Liver (tissue), 3 donors: ENCODE measurements at regions not wholly inside any gene's neighbourhood (a gene's known extent, or its start where the extent isn't known, plus 50 kb on each side); places are given as distances from the start of the nearest gene placed in this dataset.

ENCODE experiments used
- EGR1 ChIP-seq, 2 donors: IDR thresholded peaks; 2 replicates each; pipeline ENCODE4 v1.6.1; 2016 to 2018; ENCODE audit warnings: antibody characterized with exemption in 2 of 2, low read depth in 2 of 2
- FOXA2 ChIP-seq: IDR thresholded peaks from 2 replicates; pipeline ENCODE4 v1.6.1; 2016; ENCODE audit warnings: antibody characterized with exemption
- HNF4G ChIP-seq: IDR thresholded peaks from 2 replicates; pipeline ENCODE4 v1.6.1; 2016; ENCODE audit warnings: antibody characterized with exemption
- RAD21 ChIP-seq, 2 donors: IDR thresholded peaks; 2 replicates each; pipeline ENCODE4 v1.6.1; 2016; ENCODE audit warnings: antibody characterized with exemption in 2 of 2, mild to moderate bottlenecking in 2 of 2
- RXRA ChIP-seq, 2 donors: IDR thresholded peaks; 2 replicates each; pipeline ENCODE4 v1.6.1; 2017 to 2018; ENCODE audit warnings: antibody characterized with exemption in 2 of 2, mild to moderate bottlenecking in 1 of 2
- SP1 ChIP-seq: IDR thresholded peaks from 2 replicates; pipeline ENCODE4 v1.6.1; 2018; ENCODE audit warnings: antibody characterized with exemption, mild to moderate bottlenecking
- TAF1 ChIP-seq: conservative IDR thresholded peaks from 2 replicates; pipeline ENCODE4 v1.6.1; 2016; ENCODE audit warnings: antibody characterized with exemption, mild to moderate bottlenecking
- TF ChIP-seq, protein P1 (sequence below): fragments of 150-350 bp; IDR thresholded peaks from 2 replicates; pipeline ENCODE4 v1.5.1; 2017; ENCODE audit warnings: improper control_type of control experiment, low read depth, low read length; ENCODE audit not compliant: missing input control
- TF ChIP-seq, protein P2 (sequence below): IDR thresholded peaks from 2 replicates; pipeline ENCODE4 v1.6.1; 2016; ENCODE audit warnings: antibody characterized with exemption
- donor health status: healthy.
- donor health status: healthy.

DNA sequence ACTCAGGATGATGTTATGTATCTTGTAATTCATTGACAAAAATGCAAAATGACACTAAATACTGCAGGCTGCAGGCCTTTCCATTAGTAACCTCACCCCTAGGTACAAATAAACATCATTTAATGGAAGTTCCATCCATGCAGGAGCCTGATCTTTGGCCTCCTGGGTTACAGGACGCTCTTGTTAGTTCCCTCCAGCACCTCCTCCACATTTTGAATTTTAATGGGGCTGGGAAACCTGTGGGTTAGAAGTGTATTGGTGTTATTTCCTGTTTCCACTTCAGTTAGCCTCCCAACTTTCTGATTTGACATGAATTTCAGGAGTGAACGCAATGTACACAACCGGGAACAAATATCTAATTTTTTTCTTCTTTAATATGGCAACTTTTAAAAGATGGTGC lies 237.1 kb upstream of the ARGLU1 start:
- TF ChIP-seq, protein P1, sequence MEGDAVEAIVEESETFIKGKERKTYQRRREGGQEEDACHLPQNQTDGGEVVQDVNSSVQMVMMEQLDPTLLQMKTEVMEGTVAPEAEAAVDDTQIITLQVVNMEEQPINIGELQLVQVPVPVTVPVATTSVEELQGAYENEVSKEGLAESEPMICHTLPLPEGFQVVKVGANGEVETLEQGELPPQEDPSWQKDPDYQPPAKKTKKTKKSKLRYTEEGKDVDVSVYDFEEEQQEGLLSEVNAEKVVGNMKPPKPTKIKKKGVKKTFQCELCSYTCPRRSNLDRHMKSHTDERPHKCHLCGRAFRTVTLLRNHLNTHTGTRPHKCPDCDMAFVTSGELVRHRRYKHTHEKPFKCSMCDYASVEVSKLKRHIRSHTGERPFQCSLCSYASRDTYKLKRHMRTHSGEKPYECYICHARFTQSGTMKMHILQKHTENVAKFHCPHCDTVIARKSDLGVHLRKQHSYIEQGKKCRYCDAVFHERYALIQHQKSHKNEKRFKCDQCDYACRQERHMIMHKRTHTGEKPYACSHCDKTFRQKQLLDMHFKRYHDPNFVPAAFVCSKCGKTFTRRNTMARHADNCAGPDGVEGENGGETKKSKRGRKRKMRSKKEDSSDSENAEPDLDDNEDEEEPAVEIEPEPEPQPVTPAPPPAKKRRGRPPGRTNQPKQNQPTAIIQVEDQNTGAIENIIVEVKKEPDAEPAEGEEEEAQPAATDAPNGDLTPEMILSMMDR, result no peak
- TF ChIP-seq, protein P2, sequence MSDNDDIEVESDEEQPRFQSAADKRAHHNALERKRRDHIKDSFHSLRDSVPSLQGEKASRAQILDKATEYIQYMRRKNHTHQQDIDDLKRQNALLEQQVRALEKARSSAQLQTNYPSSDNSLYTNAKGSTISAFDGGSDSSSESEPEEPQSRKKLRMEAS, result no peak
- TF ChIP-seq EGR1 (IDR thresholded peaks at IDR 0.05; ENCODE audit: low read depth in 2 of 2) (no peak), TAF1 (no peak), RXRA (IDR thresholded peaks at IDR 0.05) (no peak), SP1 (no peak), RAD21 (IDR thresholded peaks at IDR 0.05) (no peak), FOXA2 (no peak), HNF4G (no peak)
